HG03095 (cell line): ENCODE measurements at regions not wholly inside any gene's neighbourhood (a gene's known extent, or its start where the extent isn't known, plus 50 kb on each side); places are given as distances from the start of the nearest gene placed in this dataset.

ENCODE experiments used
- ATAC-seq: cut with Tn5 transposase; IDR thresholded peaks from one replicate; pipeline ENCODE4 v1.9.1; 2021; ENCODE audit warnings: moderate library complexity; ENCODE audit not compliant: unreplicated experiment

DNA sequence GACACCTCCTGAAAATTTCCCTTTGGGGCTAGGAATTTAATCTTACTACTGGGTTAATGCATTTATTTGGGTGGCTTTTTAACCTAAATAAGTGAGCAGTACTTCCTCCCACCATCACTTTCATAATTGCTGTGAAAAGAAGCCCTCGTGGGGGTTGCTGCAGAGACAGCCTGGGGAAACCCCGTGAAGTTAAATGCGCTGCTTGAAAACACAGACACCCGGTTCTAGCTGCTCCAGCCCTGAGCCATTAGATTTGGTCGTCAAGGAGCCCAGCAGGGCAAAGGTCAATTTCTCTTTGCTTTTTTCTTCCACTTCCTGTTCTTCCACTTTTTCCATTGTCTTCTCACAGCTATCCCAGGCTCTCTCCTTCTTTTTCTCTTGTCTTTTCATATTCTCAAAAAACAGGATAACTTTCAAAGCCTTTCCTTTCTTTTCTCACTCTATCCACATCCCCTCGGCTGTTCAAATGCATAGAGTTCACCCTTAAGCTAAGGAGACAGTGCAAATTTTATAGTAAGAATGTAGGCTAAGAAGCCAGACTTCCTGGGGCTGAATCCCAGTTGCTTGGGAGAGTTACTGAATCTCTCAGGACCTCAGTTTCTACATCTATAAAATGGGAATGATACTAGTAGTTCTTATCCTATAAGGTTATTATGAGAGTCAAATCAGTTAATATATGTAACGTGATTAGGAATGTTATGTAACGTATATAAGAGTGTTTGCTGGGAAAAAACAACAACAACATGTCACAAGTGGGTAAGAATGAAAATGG is 91.5 kb upstream of the ZNF827 start:
- ATAC-seq = peak; percentile 68

DNA sequence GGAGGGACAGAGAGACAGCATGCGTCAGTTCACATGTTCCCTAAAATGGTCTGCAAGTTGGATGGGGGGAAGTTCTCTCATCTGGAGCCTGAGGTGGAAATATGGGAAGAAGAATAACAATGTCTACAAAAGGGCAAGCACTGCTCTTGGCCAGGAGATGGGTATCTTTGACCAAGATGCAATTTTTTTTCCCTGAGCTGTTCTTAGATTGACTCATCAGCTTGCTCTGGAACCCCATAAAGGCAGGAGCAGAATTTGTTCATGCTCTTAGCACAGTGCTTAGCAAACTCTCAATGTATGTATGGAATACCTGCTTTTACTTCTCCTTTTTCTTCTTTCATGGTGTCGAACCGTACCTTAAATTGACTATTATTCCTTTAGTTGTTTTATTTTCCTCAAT is 90.5 kb upstream of the ZNF827 start:
- peak; percentile 61 for ATAC-seq

- ATAC-seq = no peak
These were observed 89.1 kb upstream of the ZNF827 start for GRCh38 chr4:146027761-146028160.

DNA sequence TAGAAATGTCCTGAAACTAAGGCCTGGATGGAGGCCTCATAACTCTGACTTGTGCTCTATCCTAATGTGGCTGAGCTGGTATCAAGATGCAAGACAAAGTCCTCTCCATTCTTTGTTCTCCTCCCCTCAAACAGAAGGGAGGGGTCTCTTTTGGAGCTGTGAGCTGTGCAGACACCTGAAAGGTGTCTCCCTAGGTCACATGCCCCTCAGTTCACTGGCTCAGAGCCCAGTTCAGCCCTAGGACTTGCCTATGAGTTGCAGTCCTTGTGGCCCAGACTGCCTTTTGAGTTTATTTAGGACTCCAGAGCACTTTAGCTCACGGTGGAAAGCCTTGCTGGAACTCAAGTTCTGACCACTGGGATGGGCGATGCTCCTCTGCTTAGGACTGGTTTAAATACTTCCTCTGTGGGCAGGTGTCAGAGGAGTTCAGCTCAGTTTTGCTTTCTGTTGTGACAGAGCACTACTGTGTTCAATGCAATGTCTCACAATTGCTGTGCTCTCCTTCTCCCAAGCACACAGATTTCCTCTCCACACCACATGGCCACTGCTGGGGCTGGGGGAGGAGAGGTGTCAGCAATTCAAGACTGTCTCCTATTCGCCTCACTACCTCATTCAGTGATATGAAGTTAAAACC is 84.8 kb upstream of the ZNF827 start:
- ATAC-seq = peak; percentile 98

DNA sequence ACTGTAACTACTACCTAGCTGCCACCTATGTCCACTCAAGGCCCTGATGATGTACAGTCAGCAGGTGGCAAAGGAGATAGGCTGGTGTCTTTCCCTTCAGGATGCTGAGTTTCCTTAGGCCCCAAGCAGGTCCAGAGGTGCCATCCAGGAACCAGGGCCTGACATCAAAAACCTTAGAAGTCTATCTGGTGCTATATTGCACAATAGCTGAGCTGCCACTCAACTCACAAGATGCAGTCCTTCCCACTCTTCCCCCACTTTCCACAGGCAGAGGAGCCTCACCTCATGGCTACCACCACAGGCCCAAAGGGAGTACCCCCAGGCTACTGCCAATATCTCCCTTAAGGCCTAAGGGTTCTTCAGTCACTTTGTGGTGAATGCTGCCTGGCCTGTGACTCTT is 83.9 kb upstream of the ZNF827 start:
- ATAC-seq = no peak

GRCh38 chr4:146018247-146018646 is 79.6 kb upstream of the ZNF827 start:
- ATAC-seq = no peak

- no peak for ATAC-seq
These were observed 66.1 kb upstream of the ZNF827 start for GRCh38 chr4:146004730-146005129.

GRCh38 chr4:145988628-145989027 is 50.0 kb upstream of the ZNF827 start:
- no peak for ATAC-seq
